ENCODE measurements at regions not wholly inside any gene's neighbourhood (a gene's known extent, or its start where the extent isn't known, plus 50 kb on each side); places are given as distances from the start of the nearest gene placed in this dataset.
A peak's percentile ranks its signal among the peaks of the same experiment; 100 is the strongest.

DNA sequence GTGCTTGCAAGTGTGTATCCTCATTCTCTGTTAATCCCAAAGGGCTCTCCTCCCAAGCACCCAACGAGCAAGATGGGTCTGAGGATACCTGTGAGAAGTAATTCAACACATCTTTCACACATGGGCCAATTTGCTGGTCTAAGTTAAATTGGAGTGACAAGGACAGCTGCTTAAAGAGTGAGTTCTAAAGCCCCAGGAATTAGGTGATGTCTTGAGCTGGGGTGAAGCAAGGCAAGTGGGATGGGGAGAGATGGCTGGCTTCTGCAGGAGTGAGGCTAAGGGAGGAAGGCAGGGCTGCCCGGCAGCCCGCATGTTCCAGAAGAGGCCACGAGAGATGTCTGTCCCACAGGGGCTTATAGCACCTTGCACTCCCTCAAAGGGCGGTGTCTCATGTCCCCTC lies 288.5 kb downstream of the CDH26 start:
- intact Hi-C loops (cut with micrococcal nuclease), result no loop called here
- no peak overlapping the region; the same call in 1 of the 2 replicates for H2BK120ac ChIP-seq (ENCODE audit: low read depth, low read length)
- no peak overlapping the region for H4K91ac ChIP-seq (ENCODE audit: insufficient read depth, low read depth, low read length)
- POLR2A ChIA-PET (ENCODE audit: unreplicated experiment), result no interaction called here
- H3K23ac ChIP-seq (ENCODE audit: low read depth, low read length), result no peak overlapping the region
- ATAC-seq (ENCODE audit: low read depth), result no peak
- H4K20me1 ChIP-seq (ENCODE audit: insufficient read depth, low read length), result no peaks in the 10 kb centered on the region
- no peak overlapping the region for H3K4me3 ChIP-seq (ENCODE audit: insufficient read depth, low read depth, low read length)
- CTCF ChIA-PET, result no interaction called here
- no peak overlapping the region for H3K4me2 ChIP-seq (ENCODE audit: low read depth, low read length)
- no peaks in the 10 kb centered on the region for H3K79me1 ChIP-seq (ENCODE audit: low read depth in 1 of 2, low read length in 2 of 2)
- H4K8ac ChIP-seq (ENCODE audit: low read depth in 2 of 2, low read length in 2 of 2), result no peak overlapping the region
- H3K9me1 ChIP-seq (ENCODE audit: insufficient read depth, low read length), result peaks cover 17% of the 10 kb centered on the region
- H3K9ac ChIP-seq (ENCODE audit: low read depth, low read length), result no peak overlapping the region
- BruUV-seq (replicated peaks), result no TSS peak
- no peak overlapping the region for H2BK5ac ChIP-seq (ENCODE audit: low read depth, low read length, poor library complexity, severe bottlenecking)
- no peaks in the 10 kb centered on the region for H3K27me3 ChIP-seq (ENCODE audit: control insufficient read depth, insufficient read depth, low read length)
- H2BK20ac ChIP-seq (ENCODE audit: low read depth, low read length), result no peak overlapping the region
- peaks cover 13% of the 10 kb centered on the region for H3K4me1 ChIP-seq (ENCODE audit: control insufficient read depth, insufficient read depth, low read length)
- H3K27ac ChIP-seq (ENCODE audit: insufficient read depth, low read length), result no peak overlapping the region
- no peak overlapping the region for H3K14ac ChIP-seq (replicated peaks; ENCODE audit: low read depth, low read length)
- TF ChIP-seq RCOR1 (IDR thresholded peaks at IDR 0.05; ENCODE audit: insufficient replicate concordance, low read length) (no peak), BHLHE40 (IDR thresholded peaks at IDR 0.05; ENCODE audit: low read depth, low read length) (no peak), RAD21 (IDR thresholded peaks at IDR 0.05; ENCODE audit: low read length) (no peak), CHD1 (IDR thresholded peaks at IDR 0.05; ENCODE audit: low read depth, low read length) (no peak)
- TF ChIP-seq, protein P1, sequence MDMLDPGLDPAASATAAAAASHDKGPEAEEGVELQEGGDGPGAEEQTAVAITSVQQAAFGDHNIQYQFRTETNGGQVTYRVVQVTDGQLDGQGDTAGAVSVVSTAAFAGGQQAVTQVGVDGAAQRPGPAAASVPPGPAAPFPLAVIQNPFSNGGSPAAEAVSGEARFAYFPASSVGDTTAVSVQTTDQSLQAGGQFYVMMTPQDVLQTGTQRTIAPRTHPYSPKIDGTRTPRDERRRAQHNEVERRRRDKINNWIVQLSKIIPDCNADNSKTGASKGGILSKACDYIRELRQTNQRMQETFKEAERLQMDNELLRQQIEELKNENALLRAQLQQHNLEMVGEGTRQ (IDR thresholded peaks at IDR 0.05; ENCODE audit: low read depth, low read length), result no peak
- H3K4ac ChIP-seq (ENCODE audit: low read depth, low read length), result no peak overlapping the region
- in situ Hi-C loops (cut with MboI; ENCODE audit: low sequenced_read_pairs), result no loop called here
- H3K9me3 ChIP-seq (ENCODE audit: control insufficient read depth, insufficient read depth, low read length), result peaks cover 3% of the 10 kb centered on the region; the same call in 1 of the 2 replicates
- dilution Hi-C loops (cut with HindIII; ENCODE audit: low sequenced_read_pairs, unreplicated experiment), result no loop called here
- WGBS, 2 experiments (ENCODE audit: extremely low coverage in 2 of 2, insufficient read length in 1 of 2), result no CpG with 5 or more reads among the region's 5 CpGs
- 0 out of 2 replicates have a peak overlapping the region, but pooled peaks have one; percentile 9 for H2AK5ac ChIP-seq (ENCODE audit: low read depth, low read length)
- no peak overlapping the region for H3K56ac ChIP-seq (ENCODE audit: extremely low read depth, insufficient read depth, low read length)
- no peaks in the 10 kb centered on the region for H3K36me3 ChIP-seq (ENCODE audit: control insufficient read depth, insufficient read depth, low read length)
- no peak overlapping the region for H2AFZ ChIP-seq (replicated peaks; ENCODE audit: low read length, poor library complexity)
- no peak overlapping the region for H2AK9ac ChIP-seq (replicated peaks; ENCODE audit: low read depth, low read length, poor library complexity)
- H2BK15ac ChIP-seq (ENCODE audit: low read depth, low read length), result 0 out of 3 replicates have a peak overlapping the region, but pooled peaks have one; percentile 24
- H4K5ac ChIP-seq (ENCODE audit: low read depth, low read length), result no peak overlapping the region
- no peak for DNase-seq
- no peak overlapping the region for H3K18ac ChIP-seq (ENCODE audit: low read depth, low read length)
